Choroid plexus epithelial cell (primary cell): ENCODE measurements at regions not wholly inside any gene's neighbourhood (a gene's known extent, or its start where the extent isn't known, plus 50 kb on each side); places are given as distances from the start of the nearest gene placed in this dataset.

Experiments
- DNase-seq: peaks from one replicate; pipeline ENCODE4 v3.0.0-alpha.2; 2010; ENCODE audit warnings: low read depth
- H3K4me3 ChIP-seq: 2 replicates; pipeline ENCODE4 v1.5.1; 2011; ENCODE audit warnings: low read depth, mild to moderate bottlenecking, control low read depth, low read length, moderate library complexity
- TF ChIP-seq, protein P1 (sequence below): conservative IDR thresholded peaks from 2 replicates; pipeline ENCODE4 v1.5.1; 2011; ENCODE audit warnings: low read depth, mild to moderate bottlenecking, control low read depth, inconsistent platforms, low read length, moderate library complexity

DNA sequence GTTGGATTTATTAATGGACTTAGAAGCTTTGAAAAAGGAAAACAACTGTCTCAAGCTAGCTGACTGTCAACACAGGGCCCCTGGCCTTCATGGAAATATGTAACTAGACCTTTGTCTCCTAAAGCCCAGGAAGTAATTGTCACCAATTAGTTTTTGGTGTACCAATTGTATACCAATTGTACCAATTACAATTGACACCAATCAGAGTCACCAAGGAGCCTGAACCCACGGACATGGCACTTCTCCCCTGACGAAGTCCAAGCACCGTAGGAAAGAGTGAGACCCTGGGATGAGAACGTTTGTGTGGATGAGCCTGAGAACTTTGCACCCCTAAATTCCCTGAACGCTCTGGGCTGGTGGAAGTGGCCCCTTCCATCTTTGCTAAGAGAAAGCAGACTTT lies 129.0 kb downstream of the ENGASE start:
- no peak overlapping the region for H3K4me3 ChIP-seq
- no peak for DNase-seq
- TF ChIP-seq, protein P1, sequence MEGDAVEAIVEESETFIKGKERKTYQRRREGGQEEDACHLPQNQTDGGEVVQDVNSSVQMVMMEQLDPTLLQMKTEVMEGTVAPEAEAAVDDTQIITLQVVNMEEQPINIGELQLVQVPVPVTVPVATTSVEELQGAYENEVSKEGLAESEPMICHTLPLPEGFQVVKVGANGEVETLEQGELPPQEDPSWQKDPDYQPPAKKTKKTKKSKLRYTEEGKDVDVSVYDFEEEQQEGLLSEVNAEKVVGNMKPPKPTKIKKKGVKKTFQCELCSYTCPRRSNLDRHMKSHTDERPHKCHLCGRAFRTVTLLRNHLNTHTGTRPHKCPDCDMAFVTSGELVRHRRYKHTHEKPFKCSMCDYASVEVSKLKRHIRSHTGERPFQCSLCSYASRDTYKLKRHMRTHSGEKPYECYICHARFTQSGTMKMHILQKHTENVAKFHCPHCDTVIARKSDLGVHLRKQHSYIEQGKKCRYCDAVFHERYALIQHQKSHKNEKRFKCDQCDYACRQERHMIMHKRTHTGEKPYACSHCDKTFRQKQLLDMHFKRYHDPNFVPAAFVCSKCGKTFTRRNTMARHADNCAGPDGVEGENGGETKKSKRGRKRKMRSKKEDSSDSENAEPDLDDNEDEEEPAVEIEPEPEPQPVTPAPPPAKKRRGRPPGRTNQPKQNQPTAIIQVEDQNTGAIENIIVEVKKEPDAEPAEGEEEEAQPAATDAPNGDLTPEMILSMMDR, result no peak

DNA sequence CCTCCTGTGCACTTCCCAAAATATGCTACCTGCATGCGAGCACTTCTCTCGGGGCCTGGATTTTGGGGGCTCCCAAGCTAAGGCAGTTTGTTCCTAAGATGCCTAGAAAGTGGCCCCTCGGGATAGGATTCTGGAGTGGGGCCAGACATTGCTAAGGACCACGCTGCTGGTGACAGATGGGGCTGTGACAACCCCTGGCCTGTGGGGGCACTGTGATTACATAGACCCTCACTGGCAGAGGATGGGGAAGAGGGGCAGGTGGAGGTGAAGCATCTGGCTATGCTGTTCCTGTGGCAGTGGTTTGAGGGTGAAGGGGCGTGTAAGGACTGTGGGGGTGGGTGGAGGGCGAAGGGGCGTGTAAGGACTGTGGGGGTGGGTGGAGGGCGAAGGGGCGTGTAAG lies 128.4 kb downstream of the ENGASE start:
- DNase-seq, result no peak
- TF ChIP-seq, protein P1, result no peak
- no peak overlapping the region for H3K4me3 ChIP-seq

DNA sequence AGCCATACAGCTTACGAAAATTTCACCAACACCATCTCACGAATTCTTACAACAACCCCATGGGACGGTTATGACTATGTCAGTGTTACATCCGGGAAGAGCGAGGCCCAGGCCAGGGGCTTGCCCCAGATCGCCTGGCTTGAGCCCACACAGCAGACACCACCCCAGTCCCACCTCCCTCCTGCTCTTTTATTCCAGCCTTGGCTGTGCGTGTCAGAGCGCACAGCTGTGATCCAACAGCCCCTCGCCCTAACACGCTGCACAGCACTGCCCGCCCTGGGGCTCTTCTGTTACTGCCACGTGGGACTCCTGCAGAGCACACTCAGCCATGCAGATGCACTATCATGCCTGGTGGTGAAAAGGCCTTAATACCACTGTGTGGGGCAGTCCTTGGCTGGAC lies 127.9 kb downstream of the ENGASE start:
- TF ChIP-seq, protein P1, result no peak
- no peak overlapping the region for H3K4me3 ChIP-seq
- DNase-seq, result no peak

DNA sequence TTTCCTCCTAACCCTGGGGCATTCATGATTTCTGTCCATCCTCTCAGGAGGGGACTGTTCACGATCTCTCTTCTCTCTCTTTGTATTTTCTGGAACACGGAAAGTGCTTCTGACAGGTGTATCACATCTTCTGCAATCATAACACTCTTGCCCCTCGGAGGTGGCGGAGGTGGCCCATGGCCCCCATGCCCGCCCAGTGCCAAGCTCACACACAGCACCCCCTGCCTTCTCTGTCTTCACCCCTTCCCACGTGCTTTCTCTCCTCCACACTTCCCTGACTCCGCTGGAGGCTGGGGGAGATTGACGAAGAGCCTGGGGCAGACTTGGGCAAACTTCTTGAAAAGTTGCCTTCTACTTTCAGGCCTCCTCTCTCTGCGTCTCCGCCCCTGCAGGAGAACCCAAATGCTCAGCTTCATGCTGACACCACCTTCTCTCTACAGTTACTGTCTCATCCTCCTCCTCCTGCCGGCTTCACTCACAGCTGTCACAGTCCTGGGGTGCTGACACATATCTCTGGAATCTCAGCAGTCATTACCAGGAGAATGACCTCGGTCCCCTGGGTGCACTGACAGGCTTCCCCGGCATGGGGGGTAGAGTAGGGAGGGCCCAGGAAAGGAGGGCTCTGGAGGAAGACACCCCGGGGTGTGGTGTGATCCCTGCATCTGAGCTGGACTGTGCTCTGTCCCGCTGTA lies 127.1 kb downstream of the ENGASE start:
- H3K4me3 ChIP-seq, result no peak overlapping the region
- peak; percentile 7 for DNase-seq
- TF ChIP-seq, protein P1, result no peak

DNA sequence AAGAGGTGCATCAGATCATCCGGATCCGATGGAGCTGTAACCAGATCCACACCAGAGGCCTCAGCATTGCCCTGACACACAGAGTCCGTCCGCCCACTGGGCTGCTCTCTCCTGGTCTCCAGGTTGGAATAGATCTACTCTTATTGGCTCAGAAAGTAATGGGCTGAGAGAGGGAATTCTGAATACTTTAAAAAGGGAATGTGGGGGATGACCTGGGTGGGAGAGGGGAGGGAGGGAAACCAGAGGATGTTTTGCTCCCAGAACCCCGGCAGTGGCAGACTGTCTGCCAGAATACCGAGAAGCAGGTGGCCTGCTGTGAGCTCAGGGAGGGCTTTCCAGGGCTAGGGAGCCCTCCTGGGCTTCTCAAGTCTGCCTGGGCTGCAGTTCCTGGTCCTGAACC lies 126.5 kb downstream of the ENGASE start:
- H3K4me3 ChIP-seq, result no peak overlapping the region
- no peak for DNase-seq
- TF ChIP-seq, protein P1, result no peak

DNA sequence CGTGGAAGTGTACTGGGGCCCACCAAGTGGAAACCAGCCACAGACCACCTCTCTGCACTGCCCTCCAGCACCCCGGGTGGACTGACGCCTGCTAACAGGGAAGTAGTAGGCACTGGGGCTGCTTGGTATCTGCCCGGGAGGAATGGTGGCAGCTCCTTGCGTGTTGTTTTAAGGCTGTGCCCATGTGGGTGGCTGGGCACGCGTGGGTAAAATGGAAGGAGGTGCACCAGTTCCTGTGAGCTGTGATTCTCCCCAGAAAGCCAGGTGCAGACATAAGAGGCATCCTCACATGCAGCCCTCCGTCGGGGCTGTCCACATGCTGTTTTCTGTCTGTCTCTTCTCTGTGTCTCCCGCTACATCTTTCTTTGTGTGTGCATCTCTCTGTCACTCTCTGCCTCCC lies 122.3 kb downstream of the ENGASE start:
- TF ChIP-seq, protein P1, result no peak
- no peak overlapping the region for H3K4me3 ChIP-seq
- DNase-seq, result no peak
